ENCODE measurements at regions not wholly inside any gene's neighbourhood (a gene's known extent, or its start where the extent isn't known, plus 50 kb on each side); places are given as distances from the start of the nearest gene placed in this dataset.

- TF ChIP-seq MAX (IDR thresholded peaks at IDR 0.05; ENCODE audit: low read depth) (no peak), TEAD4 (IDR thresholded peaks at IDR 0.05; ENCODE audit: borderline replicate concordance, insufficient read depth) (0 out of 2 replicates have a peak, but pooled peaks have one; percentile 47), FOXJ3 (CRISPR knock-in tag; IDR thresholded peaks at IDR 0.05) (peak; percentile 43; the same call in 1 of the 2 replicates), POLR2AphosphoS5 (IDR thresholded peaks at IDR 0.05; ENCODE audit: low read depth, low read length) (0 out of 2 replicates have a peak, but pooled peaks have one; percentile 19), NFIC (IDR thresholded peaks at IDR 0.05; ENCODE audit: borderline replicate concordance) (peak; percentile 60; the same call in 1 of the 2 replicates), RFX5 (IDR thresholded peaks at IDR 0.05; ENCODE audit: low read length) (no peak), FOSL2 (IDR thresholded peaks at IDR 0.05; ENCODE audit: borderline replicate concordance, low read depth) (peak; percentile 92), EZH2phosphoT487 (IDR thresholded peaks at IDR 0.05; ENCODE audit: borderline replicate concordance, low read depth) (no peak), MEF2A (IDR thresholded peaks at IDR 0.05; ENCODE audit: borderline replicate concordance, low read depth) (no peak), CTCF (IDR thresholded peaks at IDR 0.05) (no peak), GABPA (IDR thresholded peaks at IDR 0.05; ENCODE audit: low read depth) (no peak), IRF3 (IDR thresholded peaks at IDR 0.05; ENCODE audit: low read depth, low read length) (no peak), TCF12 (IDR thresholded peaks at IDR 0.05) (peak; percentile 24), MXI1 (IDR thresholded peaks at IDR 0.05; ENCODE audit: low read depth, low read length) (peak; percentile 54; the same call in 1 of the 2 replicates), EP300 (IDR thresholded peaks at IDR 0.05; ENCODE audit: borderline replicate concordance in 1 of 2, low read depth in 1 of 2, low read length in 1 of 2) (peak; percentile 65 to 93; a peak in 3 of 4 replicates), CHD2 (IDR thresholded peaks at IDR 0.05; ENCODE audit: low read length, partially characterized antibody) (peak; percentile 37), PBX3 (IDR thresholded peaks at IDR 0.05) (peak; percentile 18), RXRA (IDR thresholded peaks at IDR 0.05; ENCODE audit: borderline replicate concordance, low read depth) (peak; percentile 74; the same call in 1 of the 2 replicates), ELF1 (IDR thresholded peaks at IDR 0.05) (no peak), SMC3 (IDR thresholded peaks at IDR 0.05; ENCODE audit: low read depth, low read length) (no peak), ZBTB33 (IDR thresholded peaks at IDR 0.05; ENCODE audit: borderline replicate concordance, low read depth) (no peak), NRF1 (IDR thresholded peaks at IDR 0.05; ENCODE audit: low read depth, low read length) (no peak), RAD21 (IDR thresholded peaks at IDR 0.05; ENCODE audit: low read length) (peak; percentile 9; the same call in 1 of the 2 replicates), JUND (IDR thresholded peaks at IDR 0.05) (peak; percentile 90), TAF1 (IDR thresholded peaks at IDR 0.05; ENCODE audit: borderline replicate concordance, low read depth, low read length) (no peak)
Observed at GRCh38 chr9:14372437-14373335, 58.7 kb upstream of the NFIB start (continued).
